IMR-90 (cell line): ENCODE measurements at regions not wholly inside any gene's neighbourhood (a gene's known extent, or its start where the extent isn't known, plus 50 kb on each side); places are given as distances from the start of the nearest gene placed in this dataset.

Source experiments
- ATAC-seq: fragments of 200-7000 bp; cut with Tn5 transposase; 2 replicates; pipeline ENCODE4 v1.9.1; 2020; ENCODE audit warnings: low read depth, mild to moderate bottlenecking, moderate library complexity
- BruUV-seq: library from RNA; stranded (reverse); fragments of 400-500 nt; replicated peaks from 2 replicates; lab custom pipeline; 2021; lab: Mats Ljungman, UMichigan
- CTCF ChIA-PET: fragments of 300-600 bp; formaldehyde crosslinking; extraction: SDS; loops from one replicate; lab custom pipeline; 2021; ENCODE audit warnings: antibody characterized with exemption; lab: Yijun Ruan, JAX
- POLR2A ChIA-PET: fragments of 300-600 bp; sonication (Branson Sonifier 250); formaldehyde crosslinking; loops from one replicate; lab custom pipeline; 2022; ENCODE audit warnings: antibody characterized with exemption; ENCODE audit not compliant: unreplicated experiment; lab: Charles Lee
- DNase-seq: peaks from one replicate; pipeline ENCODE4 v3.0.0; 2013
- H2AFZ ChIP-seq: replicated peaks from 2 replicates; pipeline ENCODE3; 2013; ENCODE audit warnings: low read length, mild to moderate bottlenecking; ENCODE audit not compliant: poor library complexity
- H2AK5ac ChIP-seq: 2 replicates; pipeline ENCODE4 v1.6.1; 2013; ENCODE audit warnings: low read depth, low read length, inconsistent platforms
- H2AK9ac ChIP-seq: replicated peaks from 2 replicates; pipeline ENCODE3; 2013; ENCODE audit warnings: mild to moderate bottlenecking, low read depth, low read length, moderate library complexity; ENCODE audit not compliant: poor library complexity
- H2BK120ac ChIP-seq: 2 replicates; pipeline ENCODE4 v1.6.1; 2013; ENCODE audit warnings: low read depth, low read length, inconsistent platforms
- H2BK15ac ChIP-seq: 3 replicates; pipeline ENCODE4 v1.6.1; 2013; ENCODE audit warnings: low read depth, low read length, inconsistent platforms
- H2BK20ac ChIP-seq: 2 replicates; pipeline ENCODE4 v1.6.1; 2013; ENCODE audit warnings: low read depth, mild to moderate bottlenecking, inconsistent platforms, low read length, moderate library complexity
- H2BK5ac ChIP-seq: 2 replicates; pipeline ENCODE4 v1.6.1; 2013; ENCODE audit warnings: mild to moderate bottlenecking, low read depth, low read length, inconsistent platforms; ENCODE audit not compliant: poor library complexity, severe bottlenecking
- H3K14ac ChIP-seq: replicated peaks from 2 replicates; pipeline ENCODE4 v1.6.1; 2013; ENCODE audit warnings: low read depth, low read length, inconsistent platforms
- H3K18ac ChIP-seq: 2 replicates; pipeline ENCODE4 v1.6.1; 2013; ENCODE audit warnings: low read depth, low read length, control low read depth
- H3K23ac ChIP-seq: 2 replicates; pipeline ENCODE4 v1.6.1; 2013; ENCODE audit warnings: low read depth, low read length, inconsistent platforms
- H3K27ac ChIP-seq: 2 replicates; pipeline ENCODE4 v1.5.1; 2013; ENCODE audit warnings: mild to moderate bottlenecking, control low read depth, low read length; ENCODE audit not compliant: insufficient read depth
- H3K27me3 ChIP-seq: 2 replicates; pipeline ENCODE4 v1.6.1; 2013; ENCODE audit warnings: low read length; ENCODE audit not compliant: control insufficient read depth, insufficient read depth
- H3K36me3 ChIP-seq: 2 replicates; pipeline ENCODE4 v1.6.1; 2013; ENCODE audit warnings: low read length, mixed read lengths; ENCODE audit not compliant: control insufficient read depth, insufficient read depth
- H3K4ac ChIP-seq: 2 replicates; pipeline ENCODE4 v1.6.1; 2013; ENCODE audit warnings: low read depth, low read length, inconsistent platforms
- H3K4me1 ChIP-seq: 2 replicates; pipeline ENCODE4 v1.6.1; 2013; ENCODE audit warnings: low read length, mixed read lengths; ENCODE audit not compliant: control insufficient read depth, insufficient read depth
- H3K4me2 ChIP-seq: 2 replicates; pipeline ENCODE4 v1.6.1; 2013; ENCODE audit warnings: low read depth, mild to moderate bottlenecking, control low read depth, low read length, moderate library complexity
- H3K4me3 ChIP-seq: 2 replicates; pipeline ENCODE4 v1.5.1; 2013; ENCODE audit warnings: low read depth, mild to moderate bottlenecking, control low read depth, low read length, moderate library complexity; ENCODE audit not compliant: insufficient read depth
- H3K56ac ChIP-seq: 2 replicates; pipeline ENCODE4 v1.6.1; 2013; ENCODE audit warnings: low read length, inconsistent platforms; ENCODE audit not compliant: insufficient read depth; ENCODE audit errors: extremely low read depth
- H3K79me1 ChIP-seq, 2 experiments: 2 replicates each; pipeline ENCODE4 v1.6.1; 2013; ENCODE audit warnings: low read length in 2 of 2, inconsistent platforms in 1 of 2, low read depth in 1 of 2
- H3K9ac ChIP-seq: 2 replicates; pipeline ENCODE4 v1.6.1; 2013; ENCODE audit warnings: low read depth, low read length, control low read depth
- H3K9me1 ChIP-seq: 2 replicates; pipeline ENCODE4 v1.6.1; 2013; ENCODE audit warnings: low read length, inconsistent platforms; ENCODE audit not compliant: insufficient read depth
- H3K9me3 ChIP-seq: 2 replicates; pipeline ENCODE4 v1.6.1; 2013; ENCODE audit warnings: low read length; ENCODE audit not compliant: control insufficient read depth, insufficient read depth
- H4K20me1 ChIP-seq: 2 replicates; pipeline ENCODE4 v1.6.1; 2013; ENCODE audit warnings: low read length, inconsistent platforms; ENCODE audit not compliant: insufficient read depth
- H4K5ac ChIP-seq: 2 replicates; pipeline ENCODE4 v1.6.1; 2013; ENCODE audit warnings: mild to moderate bottlenecking, low read depth, low read length, control low read depth
- H4K8ac ChIP-seq, 2 experiments: 2 replicates each; pipeline ENCODE4 v1.6.1; 2013; ENCODE audit warnings: low read depth in 2 of 2, low read length in 2 of 2, control low read depth in 1 of 2, inconsistent platforms in 1 of 2
- H4K91ac ChIP-seq: 2 replicates; pipeline ENCODE4 v1.6.1; 2013; ENCODE audit warnings: low read depth, low read length, inconsistent platforms; ENCODE audit not compliant: insufficient read depth
- BHLHE40 ChIP-seq: fragments of 150-350 bp; IDR thresholded peaks from 2 replicates; pipeline ENCODE4 v1.6.1; 2016; ENCODE audit warnings: mild to moderate bottlenecking, low read depth, low read length
- CEBPB ChIP-seq: IDR thresholded peaks from 2 replicates; pipeline ENCODE4 v1.6.1; 2012; ENCODE audit warnings: low read depth, low read length, improper control_type of control experiment
- MAFK ChIP-seq: IDR thresholded peaks from 2 replicates; pipeline ENCODE4 v1.6.1; 2012; ENCODE audit warnings: low read depth, low read length, improper control_type of control experiment
- MAZ ChIP-seq: IDR thresholded peaks from 2 replicates; pipeline ENCODE4 v1.6.1; 2012; ENCODE audit warnings: low read depth, mild to moderate bottlenecking, low read length, improper control_type of control experiment, moderate library complexity, borderline replicate concordance
- MXI1 ChIP-seq: IDR thresholded peaks from 2 replicates; pipeline ENCODE4 v1.6.1; 2012; ENCODE audit warnings: low read depth, mild to moderate bottlenecking, low read length, moderate library complexity, borderline replicate concordance
- NFE2L2 ChIP-seq: fragments of 150-350 bp; IDR thresholded peaks from 2 replicates; pipeline ENCODE4 v1.6.1; 2016; ENCODE audit warnings: low read depth, mild to moderate bottlenecking, low read length
- POLR2A ChIP-seq: IDR thresholded peaks from 2 replicates; pipeline ENCODE4 v1.6.1; 2012; ENCODE audit warnings: mild to moderate bottlenecking, low read depth, low read length
- RAD21 ChIP-seq: IDR thresholded peaks from 2 replicates; pipeline ENCODE4 v1.6.1; 2012; ENCODE audit warnings: low read length, improper control_type of control experiment
- RFX5 ChIP-seq: IDR thresholded peaks from 2 replicates; pipeline ENCODE4 v1.8.0; 2012; ENCODE audit warnings: low read depth, mild to moderate bottlenecking, low read length, moderate library complexity
- SMC3 ChIP-seq: fragments of 150-350 bp; IDR thresholded peaks from 2 replicates; pipeline ENCODE4 v1.6.1; 2016; ENCODE audit warnings: low read depth, mild to moderate bottlenecking, antibody characterized with exemption, low read length, moderate library complexity
- WGBS, 2 experiments: methylation state at CpG; one replicate each; pipeline versions ENCODE4 v1.1.5 to v1.1.7; 2013; ENCODE audit warnings: missing lambda C conversion rate in 2 of 2; ENCODE audit not compliant: insufficient read length in 1 of 2; ENCODE audit errors: extremely low coverage in 2 of 2; 5-methylcytosine and 5-hydroxymethylcytosine counted together
- dilution Hi-C: fragments of 300-500 bp; cut with HindIII; formaldehyde crosslinking; loops from one replicate; pipeline ENCODE4 v1.14.3; 2018; ENCODE audit warnings: low sequenced_read_pairs; ENCODE audit not compliant: unreplicated experiment
- in situ Hi-C: fragments of 300-500 bp; cut with MboI; formaldehyde crosslinking; loops from 3 replicates; pipeline ENCODE4 v1.14.3; 2019; ENCODE audit warnings: low sequenced_read_pairs, inconsistent platforms, mixed read lengths
- intact Hi-C: fragments of 100-400 bp; cut with micrococcal nuclease; formaldehyde crosslinking; loops from 2 replicates; pipeline ENCODE4 v1.10.0; 2022
- TF ChIP-seq, protein P1 (sequence below): conservative IDR thresholded peaks from 2 replicates; pipeline ENCODE4 v1.5.1; 2012; ENCODE audit warnings: mild to moderate bottlenecking, low read depth, low read length, improper control_type of control experiment

DNA sequence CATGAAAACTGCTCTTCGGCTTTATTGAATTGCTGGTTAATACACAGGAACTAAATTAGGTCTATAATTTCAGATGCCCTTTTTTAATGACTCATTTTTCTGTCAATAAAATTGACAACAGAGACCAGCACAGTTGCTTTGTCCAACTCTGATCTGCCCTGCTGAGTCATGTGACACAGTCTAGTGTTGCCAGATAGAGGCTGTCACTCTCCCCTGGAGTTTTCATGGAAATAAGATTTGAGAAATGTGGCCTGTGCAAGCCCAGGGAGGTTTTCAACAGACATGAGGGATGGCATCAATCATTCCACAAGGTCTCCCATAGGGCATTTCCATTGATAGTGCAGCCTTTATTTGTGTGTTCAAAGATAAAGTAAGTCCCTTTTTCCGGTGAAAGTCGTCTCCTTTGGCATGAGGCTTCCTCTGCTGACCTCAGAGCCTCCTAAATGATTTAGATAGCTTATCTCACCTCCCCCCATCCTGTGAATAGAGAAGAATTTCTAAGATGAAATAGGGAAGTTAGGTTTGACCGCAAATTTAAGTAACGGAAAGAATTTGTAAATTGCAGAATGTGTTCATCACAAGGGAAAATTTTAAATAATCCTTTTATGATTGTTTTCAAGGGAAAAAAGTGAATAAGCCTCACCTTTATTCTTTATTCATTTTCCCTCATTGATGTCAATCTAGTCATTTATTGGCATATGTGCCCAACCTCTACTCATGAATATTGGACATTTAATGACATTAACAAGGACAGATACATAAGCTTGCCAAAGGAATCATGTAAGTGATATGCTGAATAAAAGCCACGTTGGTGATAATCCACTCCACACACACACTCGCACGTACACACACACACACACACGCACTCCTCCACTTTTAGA lies 277.7 kb downstream of the ADGB start (continued):
- no peak for TF ChIP-seq MAZ

DNA sequence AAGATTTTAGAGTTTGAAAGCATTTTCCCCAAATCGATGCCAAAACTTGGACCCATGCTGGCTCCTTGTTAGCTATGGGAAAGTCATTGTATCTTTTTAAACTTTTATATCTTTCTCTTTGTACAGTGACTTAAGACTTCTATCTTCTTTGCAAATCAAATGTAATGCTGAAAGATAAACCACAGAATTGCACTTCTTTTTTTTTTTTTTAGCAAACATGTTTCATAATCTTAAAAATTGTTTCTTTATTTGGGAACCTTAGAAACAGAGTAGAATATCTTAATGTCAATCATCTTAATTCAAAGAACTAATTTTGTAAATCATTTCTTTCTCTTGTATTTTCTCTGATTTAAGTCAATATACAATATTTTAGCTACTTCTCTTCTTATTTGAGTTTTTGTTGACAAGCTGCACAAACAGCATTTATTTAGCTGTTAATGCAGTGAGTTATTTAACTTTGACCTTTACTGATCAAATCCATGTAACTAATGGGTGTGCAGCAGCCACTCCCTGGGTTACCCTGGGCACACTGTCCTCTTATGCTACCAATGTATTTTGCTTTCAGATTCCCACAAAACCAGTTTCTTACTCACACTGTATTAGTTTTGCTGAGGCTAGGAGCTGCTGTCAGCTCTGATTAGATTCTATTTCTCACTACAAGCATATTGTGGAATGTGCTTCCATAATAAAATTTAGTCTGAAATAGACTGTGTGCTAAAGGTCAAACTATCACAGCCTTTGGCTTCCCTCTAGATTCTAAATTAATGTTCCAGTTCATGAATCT lies 279.6 kb downstream of the ADGB start:
- Histone ChIP-seq H3K36me3 (no peaks in the 10 kb centered on the region), H3K27me3 (no peaks in the 10 kb centered on the region), H3K27ac (no peak overlapping the region), H3K56ac (no peak overlapping the region), H4K5ac (no peak overlapping the region), H3K79me1 (no peaks in the 10 kb centered on the region), H2BK5ac (no peak overlapping the region), H2AFZ (no peak overlapping the region), H2AK5ac (no peak overlapping the region), H4K20me1 (no peaks in the 10 kb centered on the region), H3K18ac (no peak overlapping the region), H2BK120ac (no peak overlapping the region), H3K23ac (no peak overlapping the region), H3K4me2 (no peak overlapping the region), H3K9me1 (no peaks in the 10 kb centered on the region), H2AK9ac (no peak overlapping the region), H4K91ac (no peak overlapping the region), H3K4me1 (peaks cover 2% of the 10 kb centered on the region), H3K4me3 (no peak overlapping the region), H3K4ac (no peak overlapping the region), H4K8ac (no peak overlapping the region), H2BK15ac (no peak overlapping the region), H3K9ac (no peak overlapping the region), H3K9me3 (no peaks in the 10 kb centered on the region), H3K14ac (no peak overlapping the region), H2BK20ac (no peak overlapping the region)
- no TSS peak for BruUV-seq
- intact Hi-C loops, result no loop called here
- ATAC-seq (peak; percentile 17; the same call in 1 of the 2 replicates), DNase-seq (no peak)
- ChIA-PET CTCF (interaction anchor here (1.2 kb wide), 1 partner anchor 13 kb away, joined by 5 read pairs; no protein-coding TSS in a partner anchor), POLR2A (no interaction called here)
- in situ Hi-C loops, result no loop called here
- no CpG with 5 or more reads among the region's 1 CpG for WGBS, 2 experiments
- TF ChIP-seq, protein P1, sequence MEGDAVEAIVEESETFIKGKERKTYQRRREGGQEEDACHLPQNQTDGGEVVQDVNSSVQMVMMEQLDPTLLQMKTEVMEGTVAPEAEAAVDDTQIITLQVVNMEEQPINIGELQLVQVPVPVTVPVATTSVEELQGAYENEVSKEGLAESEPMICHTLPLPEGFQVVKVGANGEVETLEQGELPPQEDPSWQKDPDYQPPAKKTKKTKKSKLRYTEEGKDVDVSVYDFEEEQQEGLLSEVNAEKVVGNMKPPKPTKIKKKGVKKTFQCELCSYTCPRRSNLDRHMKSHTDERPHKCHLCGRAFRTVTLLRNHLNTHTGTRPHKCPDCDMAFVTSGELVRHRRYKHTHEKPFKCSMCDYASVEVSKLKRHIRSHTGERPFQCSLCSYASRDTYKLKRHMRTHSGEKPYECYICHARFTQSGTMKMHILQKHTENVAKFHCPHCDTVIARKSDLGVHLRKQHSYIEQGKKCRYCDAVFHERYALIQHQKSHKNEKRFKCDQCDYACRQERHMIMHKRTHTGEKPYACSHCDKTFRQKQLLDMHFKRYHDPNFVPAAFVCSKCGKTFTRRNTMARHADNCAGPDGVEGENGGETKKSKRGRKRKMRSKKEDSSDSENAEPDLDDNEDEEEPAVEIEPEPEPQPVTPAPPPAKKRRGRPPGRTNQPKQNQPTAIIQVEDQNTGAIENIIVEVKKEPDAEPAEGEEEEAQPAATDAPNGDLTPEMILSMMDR, result no peak
- TF ChIP-seq RAD21 (no peak), BHLHE40 (no peak), NFE2L2 (no peak), CEBPB (no peak), SMC3 (no peak), MAFK (no peak), POLR2A (no peak), MXI1 (no peak), RFX5 (no peak)
- dilution Hi-C loops, result no loop called here
